Loucy (cell line): ENCODE measurements at regions not wholly inside any gene's neighbourhood (a gene's known extent, or its start where the extent isn't known, plus 50 kb on each side); places are given as distances from the start of the nearest gene placed in this dataset.

ENCODE experiments used
- EZH2phosphoT487 ChIP-seq: fragments of 200-600 bp; IDR thresholded peaks from 2 replicates; pipeline ENCODE4 v1.6.1; 2018; ENCODE audit warnings: antibody characterized with exemption, mild to moderate bottlenecking, moderate library complexity, borderline replicate concordance
- TF ChIP-seq, protein P1 (sequence below): fragments of 200-600 bp; sonication (generic); conservative IDR thresholded peaks from 2 replicates; pipeline ENCODE4 v1.5.1; 2014; ENCODE audit warnings: mild to moderate bottlenecking, antibody characterized with exemption, low read length

- TF ChIP-seq, protein P1, sequence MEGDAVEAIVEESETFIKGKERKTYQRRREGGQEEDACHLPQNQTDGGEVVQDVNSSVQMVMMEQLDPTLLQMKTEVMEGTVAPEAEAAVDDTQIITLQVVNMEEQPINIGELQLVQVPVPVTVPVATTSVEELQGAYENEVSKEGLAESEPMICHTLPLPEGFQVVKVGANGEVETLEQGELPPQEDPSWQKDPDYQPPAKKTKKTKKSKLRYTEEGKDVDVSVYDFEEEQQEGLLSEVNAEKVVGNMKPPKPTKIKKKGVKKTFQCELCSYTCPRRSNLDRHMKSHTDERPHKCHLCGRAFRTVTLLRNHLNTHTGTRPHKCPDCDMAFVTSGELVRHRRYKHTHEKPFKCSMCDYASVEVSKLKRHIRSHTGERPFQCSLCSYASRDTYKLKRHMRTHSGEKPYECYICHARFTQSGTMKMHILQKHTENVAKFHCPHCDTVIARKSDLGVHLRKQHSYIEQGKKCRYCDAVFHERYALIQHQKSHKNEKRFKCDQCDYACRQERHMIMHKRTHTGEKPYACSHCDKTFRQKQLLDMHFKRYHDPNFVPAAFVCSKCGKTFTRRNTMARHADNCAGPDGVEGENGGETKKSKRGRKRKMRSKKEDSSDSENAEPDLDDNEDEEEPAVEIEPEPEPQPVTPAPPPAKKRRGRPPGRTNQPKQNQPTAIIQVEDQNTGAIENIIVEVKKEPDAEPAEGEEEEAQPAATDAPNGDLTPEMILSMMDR = no peak
- no peak for TF ChIP-seq EZH2phosphoT487
These were observed 262.5 kb upstream of the ANO5 start for GRCh38 chr11:21930408-21930807.
